K562 (cell line): ENCODE measurements at regions not wholly inside any gene's neighbourhood (a gene's known extent, or its start where the extent isn't known, plus 50 kb on each side); places are given as distances from the start of the nearest gene placed in this dataset.
A peak's percentile ranks its signal among the peaks of the same experiment; 100 is the strongest.

Experiments used
- ATF1 ChIP-seq, 2 experiments: fragments of 450-650 bp in 1 of 2; IDR thresholded peaks; 2 replicates each; pipeline ENCODE4 v1.6.1; 2016; ENCODE audit warnings: missing compliant biosample characterization in 1 of 2, missing genetic modification characterization in 1 of 2
- ATF3 ChIP-seq, 2 experiments: fragments of 450-650 bp in 1 of 2; sonication (generic) in 1 of 2; formaldehyde crosslinking in 1 of 2; IDR thresholded peaks in 1 of 2; conservative IDR thresholded peaks in 1 of 2; 2 replicates each; pipeline versions ENCODE4 v1.6.1 to v1.8.1; 2016 to 2023; ENCODE audit warnings: mild to moderate bottlenecking in 2 of 2, moderate library complexity in 2 of 2, inconsistent platforms in 1 of 2, missing genetic modification reagents in 1 of 2
- C11orf30 ChIP-seq: fragments of 450-650 bp; IDR thresholded peaks from 2 replicates; pipeline ENCODE4 v1.6.1; 2016; ENCODE audit warnings: low read depth, mild to moderate bottlenecking
- HDAC1 ChIP-seq, 2 experiments: fragments of 450-650 bp; IDR thresholded peaks; 2 replicates each; pipeline ENCODE4 v1.6.1; 2016 to 2017; ENCODE audit warnings: inconsistent platforms in 1 of 2, mild to moderate bottlenecking in 1 of 2, moderate library complexity in 1 of 2
- HMGXB4 ChIP-seq: sonication (generic); formaldehyde crosslinking; IDR thresholded peaks from 2 replicates; pipeline ENCODE4 v1.8.1; 2023; ENCODE audit warnings: mild to moderate bottlenecking, missing genetic modification reagents
- HSF4 ChIP-seq: fragments of 250-450 bp; sonication (Bioruptor Pico); IDR thresholded peaks from 2 replicates; pipeline ENCODE4 v2.1.2; 2022; ENCODE audit warnings: mild to moderate bottlenecking, moderate library complexity, borderline replicate concordance
- JUN ChIP-seq, 2 experiments: sonication (generic) in 1 of 2; formaldehyde crosslinking in 1 of 2; IDR thresholded peaks; 2 replicates each; pipeline versions ENCODE4 v1.6.1 to v1.8.0; 2012 to 2022; ENCODE audit warnings: borderline replicate concordance in 2 of 2, mild to moderate bottlenecking in 2 of 2, improper control_type of control experiment in 1 of 2, low read depth in 1 of 2, low read length in 1 of 2, missing genetic modification reagents in 1 of 2
- JUND ChIP-seq, 2 experiments: IDR thresholded peaks; 2 replicates in 1 of 2; 3 replicates in 1 of 2; pipeline ENCODE4 v1.6.1; 2011; ENCODE audit warnings: borderline replicate concordance in 2 of 2, low read depth in 2 of 2, low read length in 2 of 2, improper control_type of control experiment in 1 of 2, missing biosample characterization in 1 of 2, missing genetic modification characterization in 1 of 2, missing genetic modification reagents in 1 of 2
- KLF10 ChIP-seq: fragments of 250-450 bp; sonication (Bioruptor Pico); IDR thresholded peaks from 2 replicates; pipeline ENCODE4 v1.6.1; 2021; ENCODE audit warnings: matching md5 sums
- NRF1 ChIP-seq, 2 experiments: fragments of 450-650 bp; IDR thresholded peaks in 1 of 2; conservative IDR thresholded peaks in 1 of 2; 2 replicates each; pipeline ENCODE4 v1.6.1; 2014; ENCODE audit warnings: mild to moderate bottlenecking in 2 of 2
- POLR2H ChIP-seq: IDR thresholded peaks from 2 replicates; pipeline ENCODE4 v1.6.1; 2016; ENCODE audit warnings: missing genetic modification characterization, low read depth, mild to moderate bottlenecking, control low read depth, missing compliant biosample characterization, moderate library complexity
- PREB ChIP-seq: sonication (generic); formaldehyde crosslinking; IDR thresholded peaks from 2 replicates; pipeline ENCODE4 v1.8.1; 2023; ENCODE audit warnings: mild to moderate bottlenecking, missing genetic modification reagents
- PURB ChIP-seq: sonication (generic); formaldehyde crosslinking; IDR thresholded peaks from 2 replicates; pipeline ENCODE4 v1.9.0; 2021; ENCODE audit warnings: low read depth, mild to moderate bottlenecking, missing genetic modification reagents
- RFX5 ChIP-seq: IDR thresholded peaks from 2 replicates; pipeline ENCODE4 v1.6.1; 2011; ENCODE audit warnings: low read depth, mild to moderate bottlenecking, improper control_type of control experiment, low read length
- SAP30 ChIP-seq: fragments of 200-600 bp; sonication (generic); IDR thresholded peaks from 2 replicates; pipeline ENCODE4 v1.6.1; 2012; ENCODE audit warnings: borderline replicate concordance, low read depth, mild to moderate bottlenecking, moderate library complexity, low read length, control low read depth, inconsistent platforms; ENCODE audit not compliant: insufficient read depth, poor library complexity, severe bottlenecking
- TRIM25 ChIP-seq: fragments of 450-650 bp; IDR thresholded peaks from 2 replicates; pipeline ENCODE4 v1.7.0; 2016; ENCODE audit warnings: borderline replicate concordance
- ZFX ChIP-seq: sonication (generic); formaldehyde crosslinking; IDR thresholded peaks from 2 replicates; pipeline ENCODE4 v1.8.0; 2022; ENCODE audit warnings: mild to moderate bottlenecking, missing genetic modification reagents, moderate library complexity
- ZKSCAN3 ChIP-seq: fragments of 250-450 bp; sonication (Bioruptor Pico); IDR thresholded peaks from 2 replicates; pipeline ENCODE4 v1.4.0; 2020

GRCh38 chr6:27617700-27618689, 145.1 kb upstream of the ZNF184 start (continued):
- TF ChIP-seq JUN (IDR thresholded peaks at IDR 0.05; ENCODE audit: borderline replicate concordance, low read depth, low read length) (no peak), JUN (CRISPR knock-in tag; IDR thresholded peaks at IDR 0.05; ENCODE audit: borderline replicate concordance) (0 out of 2 replicates have a peak, but pooled peaks have one; percentile 3), C11orf30 (peak; percentile 77), HSF4 (CRISPR knock-in tag) (no peak), KLF10 (CRISPR knock-in tag) (no peak), NRF1 (conservative IDR thresholded peaks at IDR 0.05 in 1 of 2, IDR thresholded peaks at IDR 0.05 in 1 of 2) (peak; percentile 39 to 46; a peak in 2 of 4 replicates), PURB (CRISPR knock-in tag) (no peak), ATF3 (IDR thresholded peaks at IDR 0.05) (no peak), ATF3 (CRISPR knock-in tag; conservative IDR thresholded peaks at IDR 0.05) (peak; percentile 60; the same call in 1 of the 2 replicates), TRIM25 (0 out of 2 replicates have a peak, but pooled peaks have one; percentile 42), HDAC1 (IDR thresholded peaks at IDR 0.05) (0 out of 4 replicates have a peak, but pooled peaks have one; percentile 46 to 67), RFX5 (peak; percentile 44; the same call in 1 of the 2 replicates), JUND (IDR thresholded peaks at IDR 0.05; ENCODE audit: borderline replicate concordance, low read depth, low read length) (0 out of 2 replicates have a peak, but pooled peaks have one; percentile 17), JUND (tag; IDR thresholded peaks at IDR 0.05; ENCODE audit: borderline replicate concordance, low read depth, low read length) (0 out of 3 replicates have a peak, but pooled peaks have one; percentile 22), ZKSCAN3 (CRISPR knock-in tag) (no peak), PREB (CRISPR knock-in tag) (0 out of 2 replicates have a peak, but pooled peaks have one; percentile 17), POLR2H (tag) (peak; percentile 99), ZFX (CRISPR knock-in tag) (no peak), ATF1 (CRISPR knock-in tag; IDR thresholded peaks at IDR 0.05) (no peak), ATF1 (tag; IDR thresholded peaks at IDR 0.05) (peak; percentile 46; the same call in 1 of the 2 replicates), HMGXB4 (CRISPR knock-in tag) (0 out of 2 replicates have a peak, but pooled peaks have one; percentile 71), SAP30 (no peak)
